ENCODE measurements at regions not wholly inside any gene's neighbourhood (a gene's known extent, or its start where the extent isn't known, plus 50 kb on each side); places are given as distances from the start of the nearest gene placed in this dataset.

DNA sequence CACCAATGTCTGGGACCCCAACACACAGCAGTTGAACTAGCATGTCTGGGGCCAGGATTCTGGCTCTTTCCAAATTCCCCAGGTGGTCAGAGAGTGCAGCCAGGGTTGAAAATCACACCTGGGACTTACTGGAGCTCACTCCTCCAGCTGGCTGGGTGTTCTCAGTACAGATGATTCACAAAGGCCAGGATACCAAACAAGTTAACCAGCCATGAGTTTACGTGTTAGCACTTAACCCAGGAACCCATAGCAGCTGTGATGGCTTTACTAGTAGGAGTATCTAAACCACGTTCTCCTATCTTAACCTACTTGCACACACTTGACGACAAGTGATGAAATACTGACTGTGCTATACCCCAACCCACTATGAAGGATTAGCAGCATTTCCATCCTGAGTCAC, 222.8 kb downstream of the FBXO15 start:
- TF ChIP-seq POLR2A (IDR thresholded peaks at IDR 0.05) = no peak
- TF ChIP-seq, protein P1, sequence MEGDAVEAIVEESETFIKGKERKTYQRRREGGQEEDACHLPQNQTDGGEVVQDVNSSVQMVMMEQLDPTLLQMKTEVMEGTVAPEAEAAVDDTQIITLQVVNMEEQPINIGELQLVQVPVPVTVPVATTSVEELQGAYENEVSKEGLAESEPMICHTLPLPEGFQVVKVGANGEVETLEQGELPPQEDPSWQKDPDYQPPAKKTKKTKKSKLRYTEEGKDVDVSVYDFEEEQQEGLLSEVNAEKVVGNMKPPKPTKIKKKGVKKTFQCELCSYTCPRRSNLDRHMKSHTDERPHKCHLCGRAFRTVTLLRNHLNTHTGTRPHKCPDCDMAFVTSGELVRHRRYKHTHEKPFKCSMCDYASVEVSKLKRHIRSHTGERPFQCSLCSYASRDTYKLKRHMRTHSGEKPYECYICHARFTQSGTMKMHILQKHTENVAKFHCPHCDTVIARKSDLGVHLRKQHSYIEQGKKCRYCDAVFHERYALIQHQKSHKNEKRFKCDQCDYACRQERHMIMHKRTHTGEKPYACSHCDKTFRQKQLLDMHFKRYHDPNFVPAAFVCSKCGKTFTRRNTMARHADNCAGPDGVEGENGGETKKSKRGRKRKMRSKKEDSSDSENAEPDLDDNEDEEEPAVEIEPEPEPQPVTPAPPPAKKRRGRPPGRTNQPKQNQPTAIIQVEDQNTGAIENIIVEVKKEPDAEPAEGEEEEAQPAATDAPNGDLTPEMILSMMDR (IDR thresholded peaks at IDR 0.05) = no peak
